ENCODE measurements at regions not wholly inside any gene's neighbourhood (a gene's known extent, or its start where the extent isn't known, plus 50 kb on each side); places are given as distances from the start of the nearest gene placed in this dataset.

- no peak for TF ChIP-seq CTCF (IDR thresholded peaks at IDR 0.05)
- no peak for TF ChIP-seq POLR2AphosphoS5 (IDR thresholded peaks at IDR 0.05)
- TF ChIP-seq EP300 (IDR thresholded peaks at IDR 0.05), result no peak
These were observed 403.5 kb downstream of the ZNF608 start for GRCh38 chr5:124342986-124343385.
